ENCODE measurements at regions not wholly inside any gene's neighbourhood (a gene's known extent, or its start where the extent isn't known, plus 50 kb on each side); places are given as distances from the start of the nearest gene placed in this dataset.
A peak's percentile ranks its signal among the peaks of the same experiment; 100 is the strongest.
"Not testable (repeated sequence)": the region's sequence is repeated elsewhere in the genome, so short reads cannot be mapped to it uniquely, and the experiment has no call there.

GRCh38 chr9:41754822-41755221 is 374.4 kb downstream of the CNTNAP3B start:
- not testable (repeated sequence) for DNase-seq (ENCODE audit: low read depth in 2 of 2)

GRCh38 chr9:41754403-41754802 is 374.8 kb downstream of the CNTNAP3B start:
- not testable (repeated sequence) for DNase-seq (ENCODE audit: low read depth in 2 of 2)

- DNase-seq (ENCODE audit: low read depth in 2 of 2), result not testable (repeated sequence)
Observed at GRCh38 chr9:41741897-41742296, 387.3 kb downstream of the CNTNAP3B start.

GRCh38 chr9:41741173-41741572 is 388.1 kb downstream of the CNTNAP3B start:
- not testable (repeated sequence) for DNase-seq (ENCODE audit: low read depth in 2 of 2)

- not testable (repeated sequence) for DNase-seq (ENCODE audit: low read depth in 2 of 2)
Observed at GRCh38 chr9:41738681-41739080, 390.5 kb downstream of the CNTNAP3B start.

- not testable (repeated sequence) for DNase-seq (ENCODE audit: low read depth in 2 of 2)
Observed at GRCh38 chr9:41699190-41699589, 430.0 kb downstream of the CNTNAP3B start.

- DNase-seq (ENCODE audit: low read depth in 2 of 2), result not testable (repeated sequence)
Observed at GRCh38 chr9:41697080-41697479, 432.1 kb downstream of the CNTNAP3B start.

- DNase-seq (ENCODE audit: low read depth in 2 of 2), result not testable (repeated sequence)
Observed at GRCh38 chr9:41679312-41679711, 449.9 kb downstream of the CNTNAP3B start.

GRCh38 chr9:41663497-41664036 is 465.7 kb downstream of the CNTNAP3B start:
- not testable (repeated sequence) for DNase-seq (ENCODE audit: low read depth in 2 of 2)

- DNase-seq (ENCODE audit: low read depth in 2 of 2), result not testable (repeated sequence)
Observed at GRCh38 chr9:41658706-41659105, 469.6 kb upstream of the ZNG1F start.

GRCh38 chr9:41658116-41658515 is 469.0 kb upstream of the ZNG1F start:
- not testable (repeated sequence) for DNase-seq (ENCODE audit: low read depth in 2 of 2)

GRCh38 chr9:41657141-41657540 is 468.0 kb upstream of the ZNG1F start:
- not testable (repeated sequence) for DNase-seq (ENCODE audit: low read depth in 2 of 2)

- not testable (repeated sequence) for DNase-seq (ENCODE audit: low read depth in 2 of 2)
Observed at GRCh38 chr9:41655071-41655554, 466.0 kb upstream of the ZNG1F start.

GRCh38 chr9:41654349-41654748 is 465.2 kb upstream of the ZNG1F start:
- DNase-seq (ENCODE audit: low read depth in 2 of 2), result not testable (repeated sequence)

- DNase-seq (ENCODE audit: low read depth in 2 of 2), result not testable (repeated sequence)
Observed at GRCh38 chr9:41653560-41654340, 464.6 kb upstream of the ZNG1F start.

- DNase-seq (ENCODE audit: low read depth in 2 of 2), result not testable (repeated sequence)
Observed at GRCh38 chr9:41652800-41653199, 463.7 kb upstream of the ZNG1F start.

GRCh38 chr9:41652100-41652713 is 463.1 kb upstream of the ZNG1F start:
- not testable (repeated sequence) for DNase-seq (ENCODE audit: low read depth in 2 of 2)

GRCh38 chr9:41650086-41650485 is 461.0 kb upstream of the ZNG1F start:
- DNase-seq (ENCODE audit: low read depth in 2 of 2), result not testable (repeated sequence)

GRCh38 chr9:41648564-41648963 is 459.4 kb upstream of the ZNG1F start:
- not testable (repeated sequence) for DNase-seq (ENCODE audit: low read depth in 2 of 2)

GRCh38 chr9:41646246-41646645 is 457.1 kb upstream of the ZNG1F start:
- DNase-seq (ENCODE audit: low read depth in 2 of 2), result not testable (repeated sequence)

- peak in 1 of 2 donors; percentile 27 for DNase-seq (ENCODE audit: low read depth in 2 of 2)
Observed at GRCh38 chr9:41643571-41644279, 454.6 kb upstream of the ZNG1F start.

GRCh38 chr9:41633726-41634125 is 444.6 kb upstream of the ZNG1F start:
- DNase-seq (ENCODE audit: low read depth in 2 of 2), result not testable (repeated sequence)
